ENCODE measurements at regions not wholly inside any gene's neighbourhood (a gene's known extent, or its start where the extent isn't known, plus 50 kb on each side); places are given as distances from the start of the nearest gene placed in this dataset.

- TF ChIP-seq CREB1 (IDR thresholded peaks at IDR 0.05; ENCODE audit: low read depth) (no peak), RAD21 (IDR thresholded peaks at IDR 0.05; ENCODE audit: low read depth) (peak; percentile 43; the same call in 1 of the 2 replicates), MAX (IDR thresholded peaks at IDR 0.05) (no peak), EGR1 (IDR thresholded peaks at IDR 0.05) (0 out of 2 replicates have a peak, but pooled peaks have one; percentile 17)
Measured at GRCh38 chr10:6920072-6921019, 340.3 kb upstream of the PRKCQ start.

DNA sequence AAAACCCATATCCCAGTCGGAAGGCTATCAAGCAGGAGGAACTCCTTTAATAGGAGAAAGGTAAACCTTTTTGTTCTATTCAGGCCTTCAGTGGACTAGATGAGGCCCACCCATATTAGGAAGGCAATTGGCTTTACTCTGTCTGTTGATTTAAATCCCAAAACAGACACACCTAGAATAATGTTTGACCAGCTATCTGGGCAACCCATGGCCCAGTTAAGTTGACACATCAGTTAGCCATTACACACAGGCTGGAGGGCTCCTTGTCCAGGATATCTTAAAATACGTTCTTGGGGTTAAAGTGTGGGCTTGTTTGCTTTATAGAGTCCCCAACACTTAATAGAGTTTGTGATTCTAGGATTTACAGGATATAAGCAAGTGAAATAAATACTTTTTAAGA lies 339.0 kb upstream of the PRKCQ start:
- TF ChIP-seq TCF12 (IDR thresholded peaks at IDR 0.05; ENCODE audit: low read depth) (no peak), FOXM1 (IDR thresholded peaks at IDR 0.05; ENCODE audit: borderline replicate concordance, low read depth) (no peak), CREB1 (IDR thresholded peaks at IDR 0.05; ENCODE audit: low read depth) (no peak), ZBTB7A (IDR thresholded peaks at IDR 0.05; ENCODE audit: low read depth) (no peak), YY1 (IDR thresholded peaks at IDR 0.05; ENCODE audit: low read depth) (no peak)
- TF ChIP-seq, protein P1, sequence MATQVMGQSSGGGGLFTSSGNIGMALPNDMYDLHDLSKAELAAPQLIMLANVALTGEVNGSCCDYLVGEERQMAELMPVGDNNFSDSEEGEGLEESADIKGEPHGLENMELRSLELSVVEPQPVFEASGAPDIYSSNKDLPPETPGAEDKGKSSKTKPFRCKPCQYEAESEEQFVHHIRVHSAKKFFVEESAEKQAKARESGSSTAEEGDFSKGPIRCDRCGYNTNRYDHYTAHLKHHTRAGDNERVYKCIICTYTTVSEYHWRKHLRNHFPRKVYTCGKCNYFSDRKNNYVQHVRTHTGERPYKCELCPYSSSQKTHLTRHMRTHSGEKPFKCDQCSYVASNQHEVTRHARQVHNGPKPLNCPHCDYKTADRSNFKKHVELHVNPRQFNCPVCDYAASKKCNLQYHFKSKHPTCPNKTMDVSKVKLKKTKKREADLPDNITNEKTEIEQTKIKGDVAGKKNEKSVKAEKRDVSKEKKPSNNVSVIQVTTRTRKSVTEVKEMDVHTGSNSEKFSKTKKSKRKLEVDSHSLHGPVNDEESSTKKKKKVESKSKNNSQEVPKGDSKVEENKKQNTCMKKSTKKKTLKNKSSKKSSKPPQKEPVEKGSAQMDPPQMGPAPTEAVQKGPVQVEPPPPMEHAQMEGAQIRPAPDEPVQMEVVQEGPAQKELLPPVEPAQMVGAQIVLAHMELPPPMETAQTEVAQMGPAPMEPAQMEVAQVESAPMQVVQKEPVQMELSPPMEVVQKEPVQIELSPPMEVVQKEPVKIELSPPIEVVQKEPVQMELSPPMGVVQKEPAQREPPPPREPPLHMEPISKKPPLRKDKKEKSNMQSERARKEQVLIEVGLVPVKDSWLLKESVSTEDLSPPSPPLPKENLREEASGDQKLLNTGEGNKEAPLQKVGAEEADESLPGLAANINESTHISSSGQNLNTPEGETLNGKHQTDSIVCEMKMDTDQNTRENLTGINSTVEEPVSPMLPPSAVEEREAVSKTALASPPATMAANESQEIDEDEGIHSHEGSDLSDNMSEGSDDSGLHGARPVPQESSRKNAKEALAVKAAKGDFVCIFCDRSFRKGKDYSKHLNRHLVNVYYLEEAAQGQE (IDR thresholded peaks at IDR 0.05; ENCODE audit: low read depth): no peak

DNA sequence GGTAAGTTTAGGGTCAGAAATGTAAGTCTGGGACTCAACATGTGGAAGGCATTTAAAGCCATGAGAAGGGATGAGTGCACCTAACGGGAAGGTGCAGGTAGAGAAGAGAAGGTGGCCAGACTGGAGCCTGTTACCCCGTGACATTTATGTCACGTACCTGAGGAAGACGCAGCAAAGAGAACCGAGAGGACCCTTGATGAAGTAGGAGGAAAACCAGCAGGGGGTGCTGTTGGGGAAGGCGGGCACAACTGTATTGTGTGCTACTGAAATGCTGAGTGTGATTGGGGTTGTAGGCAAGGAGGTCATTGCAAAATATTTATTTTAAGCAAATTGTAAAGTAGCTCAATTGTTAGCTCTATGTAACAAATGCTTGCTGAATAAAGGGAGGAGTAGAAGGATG lies 338.2 kb upstream of the PRKCQ start:
- TF ChIP-seq RAD21 (IDR thresholded peaks at IDR 0.05; ENCODE audit: low read depth) (peak; percentile 23; the same call in 1 of the 2 replicates), CREB1 (IDR thresholded peaks at IDR 0.05; ENCODE audit: low read depth) (no peak), TAF1 (IDR thresholded peaks at IDR 0.05; ENCODE audit: low read depth) (no peak)

DNA sequence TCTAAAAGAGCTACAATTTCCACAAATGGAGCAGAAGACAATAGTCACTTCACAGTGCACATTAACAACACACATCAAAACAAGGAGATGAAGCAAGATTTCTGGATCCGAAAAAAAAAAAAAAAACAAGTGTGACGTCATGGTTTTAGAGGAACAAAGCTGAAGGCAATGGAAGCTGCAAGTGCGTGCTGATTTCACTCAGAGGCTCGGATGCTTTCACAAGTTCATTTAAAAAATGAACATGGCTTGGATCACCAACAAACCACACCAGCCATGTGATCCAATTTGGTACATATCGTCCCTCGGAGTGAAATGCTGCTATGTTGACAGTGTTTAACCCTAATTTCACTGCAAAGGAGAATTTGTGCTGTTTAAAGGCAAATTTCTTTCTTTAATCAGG lies 337.0 kb upstream of the PRKCQ start:
- no peak for TF ChIP-seq ZBTB7A (IDR thresholded peaks at IDR 0.05; ENCODE audit: low read depth)
- no peak for TF ChIP-seq TCF12 (IDR thresholded peaks at IDR 0.05; ENCODE audit: low read depth)
- TF ChIP-seq CEBPB (IDR thresholded peaks at IDR 0.05): no peak
- no peak for TF ChIP-seq FOXM1 (IDR thresholded peaks at IDR 0.05; ENCODE audit: borderline replicate concordance, low read depth)
- no peak for TF ChIP-seq TAF1 (IDR thresholded peaks at IDR 0.05; ENCODE audit: low read depth)
- no peak for TF ChIP-seq CREB1 (IDR thresholded peaks at IDR 0.05; ENCODE audit: low read depth)
- TF ChIP-seq NFIC (IDR thresholded peaks at IDR 0.05): no peak

GRCh38 chr10:6916601-6917000 lies 336.5 kb upstream of the PRKCQ start:
- TF ChIP-seq FOXM1 (IDR thresholded peaks at IDR 0.05; ENCODE audit: borderline replicate concordance, low read depth) (no peak), TCF12 (IDR thresholded peaks at IDR 0.05; ENCODE audit: low read depth) (no peak), TEAD4 (IDR thresholded peaks at IDR 0.05) (no peak), EP300 (IDR thresholded peaks at IDR 0.05; ENCODE audit: borderline replicate concordance) (no peak), RAD21 (IDR thresholded peaks at IDR 0.05; ENCODE audit: low read depth) (no peak), MAX (IDR thresholded peaks at IDR 0.05) (no peak), NFIC (IDR thresholded peaks at IDR 0.05) (no peak), CEBPB (IDR thresholded peaks at IDR 0.05) (no peak), EGR1 (IDR thresholded peaks at IDR 0.05) (no peak), YY1 (IDR thresholded peaks at IDR 0.05; ENCODE audit: low read depth) (no peak), TAF1 (IDR thresholded peaks at IDR 0.05; ENCODE audit: low read depth) (no peak), ZBTB7A (IDR thresholded peaks at IDR 0.05; ENCODE audit: low read depth) (no peak), CREB1 (IDR thresholded peaks at IDR 0.05; ENCODE audit: low read depth) (no peak)
- TF ChIP-seq, protein P2, sequence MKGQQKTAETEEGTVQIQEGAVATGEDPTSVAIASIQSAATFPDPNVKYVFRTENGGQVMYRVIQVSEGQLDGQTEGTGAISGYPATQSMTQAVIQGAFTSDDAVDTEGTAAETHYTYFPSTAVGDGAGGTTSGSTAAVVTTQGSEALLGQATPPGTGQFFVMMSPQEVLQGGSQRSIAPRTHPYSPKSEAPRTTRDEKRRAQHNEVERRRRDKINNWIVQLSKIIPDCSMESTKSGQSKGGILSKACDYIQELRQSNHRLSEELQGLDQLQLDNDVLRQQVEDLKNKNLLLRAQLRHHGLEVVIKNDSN (IDR thresholded peaks at IDR 0.05): no peak
- TF ChIP-seq, protein P1 (IDR thresholded peaks at IDR 0.05; ENCODE audit: low read depth): no peak

DNA sequence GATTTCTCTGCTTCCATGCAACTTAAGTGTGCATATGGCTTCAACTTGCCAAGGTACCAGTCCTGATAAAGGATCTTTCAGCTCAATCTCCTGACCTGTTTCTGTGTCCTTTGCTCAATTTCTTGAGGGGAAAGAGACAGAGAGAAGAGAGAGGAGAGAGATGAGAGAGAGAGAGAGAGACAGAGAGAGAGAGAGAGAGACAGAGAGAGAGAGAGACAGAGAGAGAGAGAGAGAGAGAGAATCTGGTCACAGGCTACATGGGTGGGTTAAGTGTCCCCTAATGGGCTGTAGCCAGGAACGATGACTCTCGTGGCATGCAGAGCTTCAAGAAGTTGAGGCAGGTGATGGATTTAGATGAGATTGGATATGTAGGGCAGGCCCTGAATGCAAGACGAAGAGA lies 335.2 kb upstream of the PRKCQ start:
- TF ChIP-seq EP300 (IDR thresholded peaks at IDR 0.05; ENCODE audit: borderline replicate concordance) (no peak), FOXM1 (IDR thresholded peaks at IDR 0.05; ENCODE audit: borderline replicate concordance, low read depth) (no peak), NFIC (IDR thresholded peaks at IDR 0.05) (no peak), TEAD4 (IDR thresholded peaks at IDR 0.05) (no peak), EGR1 (IDR thresholded peaks at IDR 0.05) (no peak), MAX (IDR thresholded peaks at IDR 0.05) (no peak), CREB1 (IDR thresholded peaks at IDR 0.05; ENCODE audit: low read depth) (no peak)
- TF ChIP-seq, protein P2 (IDR thresholded peaks at IDR 0.05): no peak

All from Ishikawa (cell line).